Pancreas (tissue), 10 donors: ENCODE measurements at regions not wholly inside any gene's neighbourhood (a gene's known extent, or its start where the extent isn't known, plus 50 kb on each side); places are given as distances from the start of the nearest gene placed in this dataset.

Source experiments
- ATAC-seq, 4 donors: fragments of 200-7000 bp; cut with Tn5 transposase; one replicate each; pipeline versions ENCODE4 v1.8.0 to v1.9.1; 2020; ENCODE audit warnings: mild to moderate bottlenecking in 4 of 4, moderate library complexity in 4 of 4
- DNase-seq, 6 donors: peaks; one replicate each; pipeline ENCODE4 v3.0.0-alpha.2; 2020
- FAIRE-seq: peaks from 2 replicates; lab custom pipeline; 2012; peaks lifted over from hg19 to GRCh38; lab: Jason Lieb, UNC
- H3K27ac ChIP-seq, 4 donors: fragments of 200-600 bp; sonication (generic); 1 replicate in 3 of 4; 2 replicates in 1 of 4; pipeline versions ENCODE4 v1.5.0 to v1.8.0; 2020
- H3K27me3 ChIP-seq, 4 donors: fragments of 200-600 bp; one replicate each; pipeline ENCODE4 v1.8.0; 2021
- H3K36me3 ChIP-seq, 3 donors: fragments of 200-600 bp; sonication (generic) in 1 of 3; one replicate each; pipeline versions ENCODE4 v1.5.0 to v1.8.0; 2020 to 2021
- H3K4me1 ChIP-seq, 3 donors: fragments of 200-600 bp; one replicate each; pipeline ENCODE4 v1.8.0; 2021
- H3K4me3 ChIP-seq, 4 donors: fragments of 200-600 bp; sonication (generic) in 2 of 4; one replicate each; pipeline versions ENCODE4 v1.5.0 to v1.8.0; 2020 to 2021
- H3K9me3 ChIP-seq, 4 donors: fragments of 200-600 bp; one replicate each; pipeline ENCODE4 v1.8.0; 2021
- CTCF ChIP-seq, 4 donors: fragments of 200-600 bp; sonication (generic) in 3 of 4; IDR thresholded peaks; one replicate each; pipeline versions ENCODE4 v1.5.0 to v1.8.0; 2021; ENCODE audit warnings: antibody characterized with exemption in 4 of 4
- WGBS, 2 donors: extraction: QIAGEN DNeasy Blood & Tissue Kit; methylation state at CpG; one replicate each; pipeline ENCODE4 v1.1.7; 2013; 5-methylcytosine and 5-hydroxymethylcytosine counted together
- intact Hi-C, 3 donors: fragments of 100-400 bp; cut with DNase I; formaldehyde crosslinking; loops; one replicate each; pipeline versions ENCODE4 v1.11.1 to v1.14.2; 2022
- donor health status: healthy with polysubstance abuse.
- donor health status: DM: no; HTN: no; CAD: no; lungs with moderate emphysema.
- donor health status: DM: no; HTN: no; CAD: no.
- donor health status: control.
- donor health status: control.
- donor health status: Bipolar disorder and iron deficiency.
- donor health status: DM: yes; HTN: yes; CAD: no.
- donor health status: DM: no; HTN: no; CAD: no.
- donor health status: DM: no; HTN: no; CAD: no.
- donor health status: DM: yes; HTN: yes; CAD: no.

- DNase-seq (no peak), FAIRE-seq (no peak), ATAC-seq (no peak)
- Histone ChIP-seq H3K9me3 (no peaks in the 10 kb centered on the region), H3K27ac (no peak overlapping the region), H3K27me3 (no peaks in the 10 kb centered on the region), H3K36me3 (no peaks in the 10 kb centered on the region), H3K4me1 (no peaks in the 10 kb centered on the region), H3K4me3 (no peak overlapping the region)
- TF ChIP-seq CTCF (IDR thresholded peaks at IDR 0.05) = no peak
- intact Hi-C loops = no loop called here
- 56 to 64% methylated on average over 2 of the region's 2 CpGs for WGBS, 2 donors
Measured at GRCh38 chr10:29210266-29210868, 78.5 kb upstream of the LYZL1 start.

GRCh38 chr10:29212597-29212996 lies 76.3 kb upstream of the LYZL1 start:
- FAIRE-seq (no peak), ATAC-seq (no peak)

GRCh38 chr10:29214551-29214950 lies 74.3 kb upstream of the LYZL1 start:
- no peak for FAIRE-seq

More at GRCh38 chr10:29212597-29212996, 76.3 kb upstream of the LYZL1 start:
- intact Hi-C loops = no loop called here
- no peak for DNase-seq
- 46 to 56% methylated on average over 3 of the region's 3 CpGs for WGBS, 2 donors
- H3K4me3 ChIP-seq = no peak overlapping the region
- H3K4me1 ChIP-seq = no peaks in the 10 kb centered on the region
- no peak for TF ChIP-seq CTCF (IDR thresholded peaks at IDR 0.05)
- H3K27ac ChIP-seq = no peak overlapping the region
- H3K9me3 ChIP-seq = no peaks in the 10 kb centered on the region
- no peaks in the 10 kb centered on the region for H3K36me3 ChIP-seq
- no peaks in the 10 kb centered on the region for H3K27me3 ChIP-seq

GRCh38 chr10:29217292-29217738 lies 71.6 kb upstream of the LYZL1 start:
- H3K4me1 ChIP-seq = no peaks in the 10 kb centered on the region
- H3K27ac ChIP-seq = no peak overlapping the region
- DNase-seq (no peak), FAIRE-seq (no peak), ATAC-seq (no peak)
- no peak for TF ChIP-seq CTCF (IDR thresholded peaks at IDR 0.05)
- no peaks in the 10 kb centered on the region for H3K36me3 ChIP-seq
- H3K9me3 ChIP-seq = no peaks in the 10 kb centered on the region
- WGBS, 2 donors = 53 to 57% methylated on average over 6 of the region's 6 CpGs
- no peak overlapping the region for H3K4me3 ChIP-seq
- no peaks in the 10 kb centered on the region for H3K27me3 ChIP-seq
- intact Hi-C loops = no loop called here

More at GRCh38 chr10:29214551-29214950, 74.3 kb upstream of the LYZL1 start:
- Histone ChIP-seq H3K27ac (no peak overlapping the region), H3K4me3 (no peak overlapping the region), H3K9me3 (no peaks in the 10 kb centered on the region), H3K4me1 (no peaks in the 10 kb centered on the region), H3K27me3 (no peaks in the 10 kb centered on the region), H3K36me3 (no peaks in the 10 kb centered on the region)
- ATAC-seq (no peak), DNase-seq (no peak)
- intact Hi-C loops = no loop called here
- no peak for TF ChIP-seq CTCF (IDR thresholded peaks at IDR 0.05)
- 61 to 75% methylated on average over 3 of the region's 3 CpGs for WGBS, 2 donors

GRCh38 chr10:29223326-29223725 lies 65.5 kb upstream of the LYZL1 start:
- no peak overlapping the region for H3K27ac ChIP-seq
- no peaks in the 10 kb centered on the region for H3K9me3 ChIP-seq
- no peak overlapping the region for H3K4me3 ChIP-seq
- TF ChIP-seq CTCF (IDR thresholded peaks at IDR 0.05) = no peak
- intact Hi-C loops = no loop called here
- H3K36me3 ChIP-seq = no peaks in the 10 kb centered on the region
- WGBS, 2 donors = 61 to 71% methylated on average over 4 of the region's 4 CpGs
- H3K4me1 ChIP-seq = no peaks in the 10 kb centered on the region
- ATAC-seq = no peak
- H3K27me3 ChIP-seq = no peaks in the 10 kb centered on the region
- no peak for FAIRE-seq
- no peak for DNase-seq
